K562 (cell line): ENCODE measurements at regions not wholly inside any gene's neighbourhood (a gene's known extent, or its start where the extent isn't known, plus 50 kb on each side); places are given as distances from the start of the nearest gene placed in this dataset.

ENCODE experiments used
- ARHGAP35 ChIP-seq: fragments of 450-650 bp; IDR thresholded peaks from 2 replicates; pipeline ENCODE4 v1.6.1; 2018; ENCODE audit not compliant: partially characterized antibody
- BHLHE40 ChIP-seq: IDR thresholded peaks from 2 replicates; pipeline ENCODE4 v1.6.1; 2011; ENCODE audit warnings: low read length, improper control_type of control experiment
- ELK1 ChIP-seq: sonication (generic); formaldehyde crosslinking; IDR thresholded peaks from 2 replicates; pipeline ENCODE4 v1.8.1; 2022; ENCODE audit warnings: missing genetic modification reagents
- GTF2F1 ChIP-seq: IDR thresholded peaks from 2 replicates; pipeline ENCODE4 v1.6.1; 2011; ENCODE audit warnings: low read depth, low read length, improper control_type of control experiment
- L3MBTL2 ChIP-seq: fragments of 450-650 bp; IDR thresholded peaks from 2 replicates; pipeline ENCODE4 v1.6.1; 2016; ENCODE audit warnings: mild to moderate bottlenecking, moderate library complexity
- MTA3 ChIP-seq: fragments of 450-650 bp; formaldehyde crosslinking; IDR thresholded peaks from 2 replicates; pipeline ENCODE4 v1.6.1; 2017; ENCODE audit warnings: mild to moderate bottlenecking, borderline replicate concordance
- MYC ChIP-seq, 2 experiments: fragments of 250-450 bp in 1 of 2; sonication (Bioruptor Pico) in 1 of 2; IDR thresholded peaks; 2 replicates each; pipeline versions ENCODE4 v1.5.1 to v1.6.1; 2012 to 2021; ENCODE audit warnings: low read depth in 2 of 2, borderline replicate concordance in 1 of 2, improper control_type of control experiment in 1 of 2, low read length in 1 of 2, mild to moderate bottlenecking in 1 of 2, moderate library complexity in 1 of 2
- NCOR1 ChIP-seq: fragments of 450-650 bp; IDR thresholded peaks from 2 replicates; pipeline ENCODE4 v1.6.1; 2016; ENCODE audit warnings: mild to moderate bottlenecking, moderate library complexity
- RBFOX2 ChIP-seq: fragments of 200-400 bp; formaldehyde crosslinking; IDR thresholded peaks from 2 replicates; pipeline ENCODE4 v1.6.1; 2017; ENCODE audit warnings: low read depth, mild to moderate bottlenecking, low read length, moderate library complexity
- SRSF1 ChIP-seq: fragments of 200-400 bp; formaldehyde crosslinking; IDR thresholded peaks from 2 replicates; pipeline ENCODE4 v1.6.1; 2017; ENCODE audit warnings: mild to moderate bottlenecking, low read depth, low read length, moderate library complexity
- ZFX ChIP-seq: sonication (generic); formaldehyde crosslinking; IDR thresholded peaks from 2 replicates; pipeline ENCODE4 v1.8.0; 2022; ENCODE audit warnings: mild to moderate bottlenecking, missing genetic modification reagents, moderate library complexity
- ZNF407 ChIP-seq: fragments of 450-650 bp; IDR thresholded peaks from 2 replicates; pipeline ENCODE4 v1.6.1; 2016; ENCODE audit warnings: low read depth
- TF ChIP-seq, protein P1 (sequence below): IDR thresholded peaks from 2 replicates; pipeline ENCODE4 v1.6.1; 2011; ENCODE audit warnings: borderline replicate concordance, low read depth, mild to moderate bottlenecking, moderate library complexity, low read length; ENCODE audit not compliant: insufficient read depth, poor library complexity, severe bottlenecking
- TF ChIP-seq, protein P2 (sequence below): fragments of 250-450 bp; sonication (Bioruptor Pico); IDR thresholded peaks from 2 replicates; pipeline ENCODE4 v1.8.0; 2021; ENCODE audit warnings: moderate library complexity, mild to moderate bottlenecking, inconsistent platforms
- TF ChIP-seq, protein P3 (sequence below): fragments of 250-450 bp; sonication (Bioruptor Pico); IDR thresholded peaks from 2 replicates; pipeline ENCODE4 v1.5.0; 2021

DNA sequence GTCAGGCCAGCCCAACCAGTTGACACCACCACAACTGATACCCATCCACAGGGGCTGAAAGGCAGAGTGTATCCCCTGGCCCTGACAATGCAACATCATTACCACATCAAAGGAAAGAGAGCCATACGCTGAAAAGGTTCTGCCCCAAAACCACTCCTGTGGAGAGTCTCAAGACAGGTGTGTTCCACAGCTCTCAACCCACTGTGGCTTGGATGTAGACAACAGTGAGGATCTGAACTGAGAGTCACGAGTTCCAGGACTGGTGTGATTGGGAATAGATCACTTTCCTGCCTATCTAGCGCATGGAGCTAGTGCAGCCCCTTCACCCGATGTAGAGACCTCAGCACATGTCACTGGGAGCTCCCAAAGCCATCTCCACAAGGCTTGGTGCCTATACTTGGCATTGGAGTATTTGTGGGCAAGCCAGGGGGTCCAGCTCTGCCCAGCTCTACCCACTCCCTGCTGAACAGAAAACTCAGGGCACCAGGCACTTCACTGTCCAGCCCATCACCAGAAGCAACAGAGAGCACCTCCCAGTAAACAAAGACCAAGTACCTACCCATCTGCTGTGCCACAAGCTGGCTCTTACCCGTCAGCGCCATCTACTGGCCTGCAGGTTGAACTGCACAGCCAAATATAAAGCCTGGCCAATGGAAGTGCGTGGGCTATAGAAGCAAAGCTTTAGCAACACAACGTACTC, 579.5 kb downstream of the UQCRFS1 start (continued):
- TF ChIP-seq, protein P1, sequence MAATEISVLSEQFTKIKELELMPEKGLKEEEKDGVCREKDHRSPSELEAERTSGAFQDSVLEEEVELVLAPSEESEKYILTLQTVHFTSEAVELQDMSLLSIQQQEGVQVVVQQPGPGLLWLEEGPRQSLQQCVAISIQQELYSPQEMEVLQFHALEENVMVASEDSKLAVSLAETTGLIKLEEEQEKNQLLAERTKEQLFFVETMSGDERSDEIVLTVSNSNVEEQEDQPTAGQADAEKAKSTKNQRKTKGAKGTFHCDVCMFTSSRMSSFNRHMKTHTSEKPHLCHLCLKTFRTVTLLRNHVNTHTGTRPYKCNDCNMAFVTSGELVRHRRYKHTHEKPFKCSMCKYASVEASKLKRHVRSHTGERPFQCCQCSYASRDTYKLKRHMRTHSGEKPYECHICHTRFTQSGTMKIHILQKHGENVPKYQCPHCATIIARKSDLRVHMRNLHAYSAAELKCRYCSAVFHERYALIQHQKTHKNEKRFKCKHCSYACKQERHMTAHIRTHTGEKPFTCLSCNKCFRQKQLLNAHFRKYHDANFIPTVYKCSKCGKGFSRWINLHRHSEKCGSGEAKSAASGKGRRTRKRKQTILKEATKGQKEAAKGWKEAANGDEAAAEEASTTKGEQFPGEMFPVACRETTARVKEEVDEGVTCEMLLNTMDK: peak; percentile 49
- no peak for TF ChIP-seq SRSF1
- no peak for TF ChIP-seq ARHGAP35
- 0 out of 2 replicates have a peak, but pooled peaks have one; percentile 21 for TF ChIP-seq BHLHE40
- TF ChIP-seq, protein P2, sequence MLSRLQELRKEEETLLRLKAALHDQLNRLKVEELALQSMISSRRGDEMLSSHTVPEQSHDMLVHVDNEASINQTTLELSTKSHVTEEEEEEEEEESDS (CRISPR knock-in tag): no peak
- no peak for TF ChIP-seq ZFX (CRISPR knock-in tag)
- TF ChIP-seq GTF2F1: no peak
- 0 out of 2 replicates have a peak, but pooled peaks have one; percentile 34 for TF ChIP-seq MYC (IDR thresholded peaks at IDR 0.05; ENCODE audit: low read depth, low read length)
- no peak for TF ChIP-seq MYC (CRISPR knock-in tag; IDR thresholded peaks at IDR 0.05; ENCODE audit: borderline replicate concordance, low read depth)
- TF ChIP-seq RBFOX2: no peak
- TF ChIP-seq NCOR1: no peak
- TF ChIP-seq, protein P3, sequence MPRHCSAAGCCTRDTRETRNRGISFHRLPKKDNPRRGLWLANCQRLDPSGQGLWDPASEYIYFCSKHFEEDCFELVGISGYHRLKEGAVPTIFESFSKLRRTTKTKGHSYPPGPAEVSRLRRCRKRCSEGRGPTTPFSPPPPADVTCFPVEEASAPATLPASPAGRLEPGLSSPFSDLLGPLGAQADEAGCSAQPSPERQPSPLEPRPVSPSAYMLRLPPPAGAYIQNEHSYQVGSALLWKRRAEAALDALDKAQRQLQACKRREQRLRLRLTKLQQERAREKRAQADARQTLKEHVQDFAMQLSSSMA (CRISPR knock-in tag): no peak
- TF ChIP-seq L3MBTL2: peak; percentile 26; the same call in 1 of the 2 replicates
- TF ChIP-seq ZNF407: no peak
- TF ChIP-seq MTA3: no peak
- no peak for TF ChIP-seq ELK1 (CRISPR knock-in tag)
